Endothelial cell of hepatic sinusoid (primary cell): ENCODE measurements at regions not wholly inside any gene's neighbourhood (a gene's known extent, or its start where the extent isn't known, plus 50 kb on each side); places are given as distances from the start of the nearest gene placed in this dataset.

Source experiments
- in situ Hi-C: cut with HindIII; loops from 2 replicates; pipeline ENCODE4 v1.10.0; 2017; ENCODE audit warnings: low sequenced_read_pairs

DNA sequence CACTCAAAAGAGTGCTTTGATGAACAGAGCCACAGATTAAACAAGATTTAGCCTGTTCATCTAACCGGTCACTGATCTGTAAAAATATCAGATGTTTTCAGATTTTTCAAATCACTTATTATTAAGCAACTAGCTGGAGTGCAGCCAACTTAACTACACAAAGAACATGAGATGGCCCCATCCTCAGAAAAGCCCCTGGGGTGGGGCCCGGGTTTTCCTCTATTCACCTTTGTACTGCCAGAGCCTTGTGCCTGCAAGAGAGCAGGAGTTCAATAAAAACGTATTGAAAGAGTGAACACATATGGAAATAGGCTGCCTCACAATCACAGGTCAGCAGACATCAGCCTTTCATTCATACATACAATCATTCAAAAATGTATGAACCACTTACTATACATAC is 516.1 kb downstream of the OMA1 start:
- in situ Hi-C loops, result no loop called here

DNA sequence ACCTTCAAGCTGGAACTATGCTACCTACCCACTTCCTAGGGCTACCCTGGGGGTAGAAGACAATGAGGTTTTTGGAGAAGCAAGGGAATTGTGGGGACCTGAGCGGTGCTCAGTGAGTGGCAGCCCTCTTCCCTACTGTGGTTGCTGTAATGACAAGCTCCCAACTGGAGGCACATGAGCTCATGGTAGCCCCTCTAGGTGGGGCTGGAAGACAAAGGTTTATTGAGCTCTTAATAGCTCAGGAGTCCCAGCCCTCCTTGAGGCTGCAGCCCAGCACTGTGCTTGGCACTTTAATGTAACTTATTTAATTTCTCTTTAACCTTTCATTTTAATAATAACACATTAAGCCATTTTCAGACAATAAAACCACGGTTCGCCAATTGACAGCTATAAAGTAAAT is 528.9 kb downstream of the OMA1 start:
- in situ Hi-C loops, result no loop called here

DNA sequence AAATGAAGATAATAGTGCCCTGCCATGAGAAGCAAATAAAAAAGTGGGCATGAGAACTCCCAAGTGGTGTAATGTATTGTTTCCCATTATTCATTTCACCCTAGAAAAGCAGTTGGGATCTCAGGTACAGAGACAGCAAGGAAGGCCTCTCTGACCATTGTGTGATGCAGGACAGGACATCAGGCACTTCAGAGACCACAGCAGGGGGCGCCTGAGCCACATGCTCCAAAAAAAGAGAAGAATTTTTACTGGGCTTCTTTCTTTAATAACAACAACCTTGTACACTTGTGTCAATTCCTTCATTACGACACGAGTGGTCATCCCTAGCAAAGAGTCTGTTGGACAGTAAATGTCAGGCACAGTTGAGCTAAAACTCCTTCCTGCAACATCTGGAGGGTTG is 533.3 kb downstream of the OMA1 start:
- in situ Hi-C loops, result no loop called here

DNA sequence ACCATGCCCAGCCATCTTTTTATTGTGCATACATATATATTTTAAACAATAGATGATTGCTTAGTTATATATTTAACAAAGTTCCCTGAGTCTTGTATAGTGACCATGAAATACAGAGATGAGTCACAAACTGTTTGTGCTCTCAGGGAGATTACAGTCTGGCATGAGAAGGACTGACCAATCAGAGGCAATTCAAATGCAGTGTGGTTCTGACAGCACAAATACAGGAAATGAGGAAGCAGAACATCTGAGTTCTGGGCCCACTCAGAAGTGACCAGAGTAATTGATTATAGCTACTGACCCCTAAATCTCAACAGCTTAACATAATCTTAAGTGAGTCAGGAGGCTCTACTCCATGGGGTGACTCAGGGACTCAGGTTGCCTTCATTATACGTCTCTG is 534.5 kb downstream of the OMA1 start:
- in situ Hi-C loops, result no loop called here

DNA sequence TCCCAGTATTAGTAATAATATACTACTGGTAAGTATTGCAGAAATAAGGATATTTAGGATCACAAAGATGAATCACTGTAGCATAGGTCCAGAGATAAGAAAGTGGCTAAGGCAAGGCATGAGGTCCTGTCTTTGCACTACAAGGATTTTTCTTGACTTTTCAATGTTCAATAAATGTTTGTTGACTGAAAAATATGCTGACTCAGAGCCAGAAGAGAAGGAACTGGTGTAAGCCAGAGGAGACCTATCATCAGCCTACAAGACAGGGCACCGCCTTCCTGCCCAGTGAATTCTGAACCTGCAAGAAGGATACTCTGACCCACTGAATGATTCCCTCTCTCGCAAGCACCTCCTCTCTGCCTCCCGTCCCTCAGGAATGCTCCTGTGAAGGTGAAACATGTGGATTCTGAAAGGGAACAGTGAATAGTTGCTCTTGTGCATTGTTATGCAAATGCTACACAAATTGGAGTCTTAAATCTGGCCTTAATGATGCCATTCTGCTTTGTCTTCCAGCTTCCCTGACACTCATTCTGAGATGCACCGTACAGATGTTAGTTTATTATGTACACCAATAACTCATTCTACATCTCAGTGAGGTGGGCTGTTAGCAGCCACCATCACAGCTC is 540.0 kb downstream of the OMA1 start:
- in situ Hi-C loops, result no loop called here

DNA sequence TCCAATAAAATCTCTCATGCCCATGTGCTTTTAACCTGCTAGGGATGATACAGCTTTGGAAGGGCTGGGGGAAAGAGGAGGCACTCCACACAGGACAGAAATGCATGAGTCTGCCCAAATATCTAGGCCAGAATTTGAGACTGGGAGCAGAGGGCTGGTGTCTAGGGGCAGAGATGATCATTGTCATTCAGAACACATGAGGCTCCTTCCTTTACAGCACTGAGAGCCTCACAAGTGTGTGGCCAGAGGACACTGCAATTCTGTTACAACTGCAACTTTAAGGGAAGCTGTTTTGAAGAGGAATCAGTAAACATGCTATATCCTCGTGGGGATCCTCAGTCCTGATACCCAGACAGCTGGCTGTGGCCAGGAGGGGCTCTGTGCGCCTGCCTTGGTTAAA is 541.3 kb downstream of the OMA1 start:
- in situ Hi-C loops, result no loop called here

DNA sequence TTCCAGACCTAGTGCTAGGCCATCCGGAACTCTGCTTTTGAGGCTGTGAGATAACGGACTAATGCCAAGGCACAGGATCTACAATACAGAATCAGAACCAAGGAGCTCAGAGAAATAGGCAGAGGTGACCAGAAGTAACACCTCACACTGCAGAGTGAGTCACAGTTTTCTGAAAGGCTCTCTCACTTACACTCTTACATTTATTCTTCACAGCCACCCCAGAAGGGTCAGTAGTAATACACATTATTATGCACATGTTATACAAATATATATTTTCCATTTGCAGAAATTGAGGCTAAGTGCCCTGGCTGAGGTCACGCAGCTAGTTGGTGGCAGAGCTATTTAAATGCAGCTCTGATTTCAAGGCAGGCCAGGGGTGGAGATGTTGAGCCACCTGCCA is 542.5 kb downstream of the OMA1 start:
- in situ Hi-C loops, result no loop called here

DNA sequence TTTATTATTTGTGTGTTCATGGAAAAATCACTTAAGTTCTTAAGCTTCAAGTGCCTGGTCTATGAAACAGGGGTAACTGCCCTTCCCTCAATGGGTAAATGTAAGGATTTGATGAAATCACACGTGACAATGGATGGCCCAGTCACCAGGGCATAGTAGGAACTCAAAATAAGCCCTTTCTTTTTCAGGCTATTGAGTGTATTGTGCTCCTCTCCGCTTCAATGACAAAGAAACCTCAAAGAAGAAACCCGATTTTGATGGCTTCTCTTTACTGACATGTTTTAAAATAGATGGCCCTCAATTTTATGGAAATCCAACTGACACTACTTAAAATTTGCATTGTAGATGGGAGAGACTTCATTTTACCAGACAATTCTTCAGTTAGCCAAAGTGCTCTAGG is 543.5 kb downstream of the OMA1 start:
- in situ Hi-C loops, result no loop called here

DNA sequence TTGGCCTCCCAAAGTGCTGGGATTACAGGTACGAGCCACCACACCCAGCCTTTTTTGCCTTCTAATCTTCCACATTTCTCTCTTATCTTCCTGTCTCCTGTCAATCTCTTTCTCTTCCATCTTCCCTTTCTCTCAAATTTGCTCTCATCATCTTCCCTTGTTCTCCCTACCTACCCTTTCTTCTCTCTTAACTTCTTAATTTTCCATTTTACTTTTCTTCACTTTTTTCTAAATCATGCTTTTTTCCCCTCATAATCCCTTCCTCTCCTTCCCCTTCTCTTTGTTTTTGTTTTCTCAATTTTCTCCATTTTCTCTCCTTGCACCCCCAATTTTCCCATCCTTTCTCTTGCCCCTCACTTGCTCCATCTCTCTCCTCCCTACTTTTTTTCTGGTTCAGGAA is 545.7 kb downstream of the OMA1 start:
- in situ Hi-C loops, result no loop called here

DNA sequence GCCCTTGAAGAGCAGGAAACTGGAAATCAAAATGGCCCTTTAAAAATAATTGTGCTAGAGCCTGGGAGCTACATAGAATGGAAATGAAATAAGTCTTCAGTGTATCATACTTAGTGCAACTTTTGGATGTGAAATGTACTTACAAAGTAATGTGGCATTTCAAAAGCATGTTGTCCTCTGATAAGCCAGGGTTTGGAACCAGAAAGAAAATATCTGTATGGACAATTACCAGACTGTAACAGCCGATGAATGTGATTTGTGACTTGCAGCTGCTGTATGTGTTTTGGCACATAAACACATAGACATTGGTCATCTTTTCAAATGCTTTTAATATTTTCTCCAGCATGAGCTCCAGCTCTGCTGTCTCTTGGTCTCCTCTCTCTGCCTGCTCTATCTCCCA is 546.4 kb downstream of the OMA1 start:
- in situ Hi-C loops, result no loop called here

DNA sequence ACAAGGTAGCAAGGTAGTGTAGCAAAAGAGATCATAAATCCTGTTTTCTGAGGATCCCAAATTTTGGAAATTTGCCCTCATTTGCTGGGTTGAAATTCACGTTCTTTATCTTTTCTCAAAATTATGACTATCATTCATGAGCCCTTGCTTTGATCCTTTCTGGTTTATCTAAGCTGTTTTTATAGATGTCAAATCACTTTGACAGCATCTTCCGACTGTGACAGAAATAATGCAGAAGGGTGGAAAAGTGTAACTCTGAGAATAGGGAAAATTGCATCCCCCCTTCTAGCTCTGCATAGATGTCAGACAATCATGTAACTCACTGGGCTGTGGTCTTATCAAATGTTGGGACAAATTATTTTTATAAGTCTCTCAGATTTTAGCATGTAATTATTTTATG is 550.1 kb downstream of the OMA1 start:
- in situ Hi-C loops, result no loop called here

DNA sequence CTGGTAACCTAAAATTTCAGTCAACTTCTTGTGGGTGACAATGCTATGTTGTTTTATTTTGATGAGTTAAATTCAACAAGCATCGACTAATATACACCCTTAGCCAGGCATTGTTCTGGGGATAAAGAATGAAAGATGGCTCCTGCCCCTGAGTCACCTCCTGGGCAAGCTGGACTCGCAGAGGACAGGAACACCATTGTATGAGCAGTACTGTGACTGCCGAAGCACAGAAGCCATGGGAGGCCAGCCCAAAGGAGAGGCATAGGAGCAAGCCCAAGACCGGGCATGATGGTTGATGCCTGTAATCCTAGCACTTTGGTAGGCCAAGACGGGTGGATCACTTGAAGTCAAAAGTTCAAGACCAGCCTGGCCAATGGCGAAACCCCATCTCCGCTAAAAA is 555.2 kb downstream of the OMA1 start:
- in situ Hi-C loops, result no loop called here

DNA sequence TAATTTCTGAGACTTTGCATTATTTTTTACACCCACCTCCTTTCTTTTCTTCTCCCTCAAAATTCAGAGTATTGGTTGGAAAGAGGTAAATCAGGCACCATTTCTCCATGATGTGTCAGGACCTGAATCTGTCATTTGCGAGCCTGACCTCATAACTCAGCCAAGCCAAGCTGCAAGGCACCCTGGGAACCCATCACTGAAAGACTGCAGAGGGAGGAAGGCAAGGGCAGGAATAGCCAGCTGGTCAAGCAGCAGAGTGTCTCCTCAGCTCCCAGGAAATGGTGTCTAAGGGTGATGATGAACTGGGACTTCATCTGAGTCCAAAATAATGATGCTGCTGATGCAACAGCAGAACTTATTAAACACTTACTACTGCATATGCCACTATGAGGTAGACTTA is 556.6 kb downstream of the OMA1 start:
- in situ Hi-C loops, result no loop called here

DNA sequence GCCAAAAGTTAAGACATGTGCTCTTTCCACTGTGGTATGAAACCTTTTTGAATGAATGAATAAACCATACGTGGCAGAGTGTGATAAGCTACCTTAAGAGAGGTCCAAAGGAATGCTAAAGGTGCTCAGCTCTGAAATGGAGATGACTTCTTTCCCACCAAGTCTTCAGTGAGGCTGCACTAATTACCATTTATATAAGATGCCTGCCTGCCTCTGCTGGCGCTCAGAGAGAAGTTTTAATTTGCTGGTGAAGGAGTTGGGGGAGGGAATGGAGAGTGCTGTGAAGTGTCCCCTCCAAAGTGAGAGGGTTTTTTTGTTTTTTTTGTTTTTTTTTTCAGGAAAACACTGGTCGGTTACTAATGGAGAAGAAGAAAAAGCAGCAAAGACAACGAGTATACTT is 559.0 kb downstream of the OMA1 start:
- in situ Hi-C loops, result no loop called here

DNA sequence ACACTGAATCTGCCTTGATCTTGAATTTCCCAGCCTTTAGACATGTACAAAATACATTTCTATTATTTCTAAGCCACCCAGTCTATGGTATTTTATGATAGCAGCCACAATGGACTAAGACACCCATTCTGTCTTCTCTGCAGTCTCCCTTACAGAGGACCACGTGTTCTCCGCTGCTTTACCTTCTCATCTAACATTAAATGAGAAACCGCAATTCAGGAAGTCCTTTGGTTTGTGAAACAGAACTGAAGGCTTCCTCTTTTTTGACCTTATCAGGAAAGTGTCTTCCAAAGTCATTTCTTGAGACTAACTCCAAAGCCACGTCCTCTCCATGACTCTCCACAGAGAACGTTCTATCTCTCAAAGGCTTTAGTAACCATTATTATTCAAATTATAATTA is 560.1 kb downstream of the OMA1 start:
- in situ Hi-C loops, result no loop called here

DNA sequence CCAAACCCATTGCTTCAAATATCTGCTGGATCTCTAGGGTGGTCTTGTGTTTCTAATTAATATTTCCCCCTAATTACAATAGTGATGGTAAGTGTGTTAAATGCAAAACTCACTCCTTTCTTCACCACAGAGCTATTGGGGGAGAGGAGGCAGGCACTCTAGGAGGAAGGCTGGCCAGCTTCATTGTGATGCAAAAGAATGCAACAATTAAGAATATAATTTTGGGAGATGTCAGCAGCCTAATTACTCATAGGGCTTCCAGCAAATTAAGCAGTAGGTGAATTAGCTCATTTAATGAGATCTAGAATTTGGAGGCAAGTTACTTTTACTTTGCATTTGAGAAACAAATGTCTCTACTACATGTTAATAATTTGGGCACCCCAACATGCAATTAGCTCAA is 560.4 kb upstream of the DAB1 start:
- in situ Hi-C loops, result no loop called here

DNA sequence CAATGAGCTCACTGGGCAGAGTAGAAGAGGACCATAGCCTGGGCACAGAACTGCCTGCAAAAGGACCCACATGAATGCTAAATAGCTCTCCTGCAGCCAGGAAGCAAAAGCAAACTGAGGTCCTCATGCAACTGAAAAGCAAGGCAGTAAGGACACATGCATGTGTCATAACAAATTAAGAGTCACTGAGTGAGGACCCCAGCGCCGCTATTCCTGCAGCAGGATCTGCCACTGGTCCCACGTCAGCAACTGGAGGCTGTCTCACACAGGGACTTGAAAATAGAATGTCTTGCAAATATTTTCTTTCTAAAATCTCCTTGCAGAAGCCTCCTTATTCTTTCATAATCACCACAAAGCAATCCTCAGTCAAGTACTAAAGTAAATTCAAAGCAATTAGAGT is 559.6 kb upstream of the DAB1 start:
- in situ Hi-C loops, result no loop called here

DNA sequence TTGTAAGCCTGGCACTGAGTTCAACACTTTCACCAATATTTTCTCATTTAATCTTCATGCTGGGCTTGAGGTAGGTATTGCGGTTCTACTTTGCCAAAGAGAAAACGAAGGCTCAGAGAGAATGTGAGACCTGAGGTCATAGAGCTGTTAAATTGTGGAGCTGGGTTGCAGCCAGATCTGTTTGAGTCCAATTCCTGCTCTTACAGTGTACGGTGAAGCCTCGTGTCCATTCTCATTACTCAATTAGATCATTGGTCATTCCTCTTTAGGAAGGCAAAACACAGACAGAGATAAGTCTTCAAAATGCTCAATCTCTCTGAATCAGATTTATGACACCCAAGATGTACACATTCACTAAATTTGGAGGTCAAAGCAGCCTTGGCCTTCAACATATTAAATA is 559.0 kb upstream of the DAB1 start:
- in situ Hi-C loops, result no loop called here

DNA sequence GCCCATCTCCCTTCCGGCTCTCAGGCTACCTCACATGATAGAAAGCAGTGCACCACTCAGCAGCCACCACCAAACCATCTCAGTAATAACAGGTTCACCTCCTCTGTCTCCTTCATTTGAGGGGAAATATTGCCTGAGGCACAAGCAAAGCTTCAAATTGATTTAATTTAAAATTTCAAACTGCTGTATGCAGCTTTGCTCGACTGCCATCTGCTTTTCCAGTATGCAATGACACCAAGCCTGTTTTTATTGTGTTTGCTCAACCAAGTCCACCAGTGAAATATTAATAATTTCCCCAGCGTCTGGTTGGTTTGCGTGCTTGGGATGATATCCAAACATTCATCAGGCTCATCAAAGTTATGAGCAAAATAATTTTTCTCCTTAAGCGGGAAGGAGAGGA is 552.4 kb upstream of the DAB1 start:
- in situ Hi-C loops, result no loop called here

DNA sequence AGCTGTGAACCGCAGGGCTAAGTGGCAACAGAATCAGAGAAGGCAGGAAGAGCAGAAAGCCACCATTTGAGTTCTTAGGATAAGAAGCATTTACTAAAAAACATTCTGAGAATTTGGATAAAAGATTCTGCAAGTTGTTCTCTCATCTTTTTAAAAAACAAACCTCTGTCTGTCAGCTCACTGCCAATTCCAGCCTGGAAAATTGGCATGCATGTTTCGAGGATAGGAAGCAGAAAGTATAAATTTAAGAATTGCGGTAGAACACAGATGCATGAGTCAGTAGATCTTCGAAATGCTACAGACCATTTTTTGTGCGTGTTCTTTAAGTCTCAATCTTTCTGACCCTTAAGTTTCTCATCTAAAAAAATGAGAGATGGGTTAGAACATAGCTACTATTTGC is 544.5 kb upstream of the DAB1 start:
- in situ Hi-C loops, result no loop called here

DNA sequence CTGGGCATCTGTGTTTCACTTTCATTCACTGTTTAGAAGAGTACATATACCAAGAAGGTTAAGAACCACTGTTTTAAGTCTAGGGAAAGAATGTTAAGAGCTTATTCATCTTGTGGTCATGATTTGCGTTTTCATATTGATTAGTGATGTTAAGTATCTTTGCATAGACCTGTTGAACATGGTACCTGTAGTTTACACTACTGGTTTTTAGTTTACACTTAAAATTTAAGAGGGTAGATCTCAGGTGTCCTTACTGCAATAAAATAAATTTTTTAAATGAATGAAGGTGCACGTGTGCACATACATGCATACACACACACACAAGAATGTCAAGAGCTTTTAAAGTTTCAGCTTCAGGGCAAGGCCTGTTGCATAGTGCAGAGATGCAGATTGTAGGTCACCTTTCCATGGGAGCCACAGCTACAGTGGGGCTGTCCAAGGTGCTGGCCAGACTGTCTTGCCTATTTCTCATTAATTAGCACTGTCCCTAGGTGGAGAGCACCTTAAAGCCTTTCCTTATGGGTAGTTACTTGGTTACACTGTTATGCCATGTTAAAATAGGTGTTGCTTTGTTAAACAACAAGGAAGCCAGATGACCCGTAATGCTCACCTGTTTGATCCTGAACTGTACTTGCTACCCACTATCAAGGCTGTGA is 543.0 kb upstream of the DAB1 start:
- in situ Hi-C loops, result no loop called here

DNA sequence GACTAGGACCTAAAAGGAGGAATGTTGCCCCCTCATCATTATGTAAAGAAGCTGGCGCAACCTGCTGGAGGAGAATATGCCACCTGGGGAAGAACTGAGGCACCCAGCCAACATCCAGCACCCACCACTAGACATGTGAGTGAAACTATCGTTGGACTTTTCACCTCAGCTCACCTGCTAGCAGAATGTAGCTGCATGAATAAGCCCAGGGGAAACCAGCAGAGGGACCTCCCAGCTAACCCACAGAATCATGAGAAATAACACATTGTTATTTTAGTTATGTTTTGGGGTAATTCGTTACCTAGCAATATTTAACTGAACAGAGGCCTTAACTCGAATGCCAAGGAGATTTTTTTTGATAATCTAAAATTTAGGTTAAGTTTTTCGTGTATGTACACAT is 542.5 kb upstream of the DAB1 start:
- in situ Hi-C loops, result no loop called here

DNA sequence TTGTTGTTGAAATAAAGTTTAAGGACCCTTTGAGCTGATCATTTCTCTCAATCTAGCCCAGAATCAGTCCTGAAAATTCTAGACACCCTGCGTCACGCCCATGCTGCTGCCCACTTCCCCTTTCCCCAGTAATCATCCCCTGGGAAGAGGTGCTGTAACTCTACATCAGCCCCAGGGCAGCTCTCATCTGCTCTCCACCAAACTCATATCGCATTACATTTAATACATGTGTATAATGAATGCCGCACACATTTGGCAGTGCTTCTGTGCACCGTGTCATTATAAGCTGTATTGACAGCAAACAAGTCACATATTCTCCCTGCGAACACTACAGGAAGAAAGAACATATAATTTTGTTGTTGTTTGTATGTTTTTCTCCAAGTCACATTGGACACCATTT is 539.7 kb upstream of the DAB1 start:
- in situ Hi-C loops, result no loop called here
